Sciatic nerve (tissue), 2 donors: ENCODE measurements at regions not wholly inside any gene's neighbourhood (a gene's known extent, or its start where the extent isn't known, plus 50 kb on each side); places are given as distances from the start of the nearest gene placed in this dataset.
A peak's percentile ranks its signal among the peaks of the same experiment; 100 is the strongest.
"Not testable (repeated sequence)": the region's sequence is repeated elsewhere in the genome, so short reads cannot be mapped to it uniquely, and the experiment has no call there.

Experiments
- ATAC-seq: fragments of 200-7000 bp; cut with Tn5 transposase; one replicate; pipeline ENCODE4 v1.9.1; 2020; ENCODE audit warnings: mild to moderate bottlenecking, moderate library complexity
- DNase-seq: peaks from one replicate; pipeline ENCODE4 v3.0.0-alpha.2; 2020; ENCODE audit warnings: low spot score
- intact Hi-C: fragments of 100-400 bp; cut with DNase I; formaldehyde crosslinking; loops from one replicate; pipeline ENCODE4 v1.14.2; 2022
- donor health status: DM: no; HTN: no; CAD: no.
- donor health status: DM: no; HTN: no; CAD: no.

- DNase-seq: no peak
- intact Hi-C loops: no loop called here
- ATAC-seq: no peak
These were observed 100.4 kb upstream of the NAA20 start for GRCh38 chr20:19916531-19917485.

- DNase-seq (no peak), ATAC-seq (no peak)
- intact Hi-C loops: no loop called here
These were observed 98.2 kb upstream of the NAA20 start for GRCh38 chr20:19918965-19919329.

GRCh38 chr20:19920381-19921138 is 96.6 kb upstream of the NAA20 start:
- intact Hi-C loops: no loop called here
- DNase-seq (no peak), ATAC-seq (peak; percentile 60)

GRCh38 chr20:19921284-19921793 is 95.8 kb upstream of the NAA20 start:
- intact Hi-C loops: no loop called here

GRCh38 chr20:19921829-19922228 is 95.3 kb upstream of the NAA20 start:
- DNase-seq, ATAC-seq, intact Hi-C loops: not testable (repeated sequence)

More at GRCh38 chr20:19921284-19921793, 95.8 kb upstream of the NAA20 start:
- DNase-seq: no peak
- peak; percentile 58 for ATAC-seq

- no peak for ATAC-seq
These were observed 94.4 kb upstream of the NAA20 start for GRCh38 chr20:19922716-19923115.

GRCh38 chr20:19923762-19924161 is 93.4 kb upstream of the NAA20 start:
- intact Hi-C loops: no loop called here
- no peak for ATAC-seq

More at GRCh38 chr20:19922716-19923115, 94.4 kb upstream of the NAA20 start:
- intact Hi-C loops: no loop called here
- no peak for DNase-seq

GRCh38 chr20:19924255-19924654 is 92.9 kb upstream of the NAA20 start:
- intact Hi-C loops: no loop called here
- ATAC-seq (no peak), DNase-seq (no peak)

More at GRCh38 chr20:19923762-19924161, 93.4 kb upstream of the NAA20 start:
- DNase-seq: no peak

- intact Hi-C loops: no loop called here
- ATAC-seq (peak; percentile 52), DNase-seq (no peak)
These were observed 90.6 kb upstream of the NAA20 start for GRCh38 chr20:19926591-19926990.

GRCh38 chr20:19928328-19929011 is 88.7 kb upstream of the NAA20 start:
- intact Hi-C loops: no loop called here
- DNase-seq (no peak), ATAC-seq (peak; percentile 50)

GRCh38 chr20:19929012-19929360 is 88.2 kb upstream of the NAA20 start:
- DNase-seq (no peak), ATAC-seq (no peak)
- intact Hi-C loops: no loop called here

- DNase-seq: no peak
- intact Hi-C loops: no loop called here
- ATAC-seq: no peak
These were observed 87.5 kb upstream of the NAA20 start for GRCh38 chr20:19929481-19930145.

- DNase-seq: no peak
- no peak for ATAC-seq
- intact Hi-C loops: no loop called here
These were observed 86.7 kb upstream of the NAA20 start for GRCh38 chr20:19930426-19930825.

GRCh38 chr20:19932170-19932667 is 84.9 kb upstream of the NAA20 start:
- ATAC-seq: peak; percentile 57
- peak; percentile 71 for DNase-seq
- intact Hi-C loops: no loop called here

GRCh38 chr20:19934792-19935491 is 82.2 kb upstream of the NAA20 start:
- peak; percentile 72 for DNase-seq
- intact Hi-C loops: no loop called here
- peak; percentile 85 for ATAC-seq

GRCh38 chr20:19935842-19936241 is 81.3 kb upstream of the NAA20 start:
- no peak for DNase-seq
- intact Hi-C loops: no loop called here
- no peak for ATAC-seq

- intact Hi-C loops: no loop called here
- DNase-seq (no peak), ATAC-seq (no peak)
These were observed 80.5 kb upstream of the NAA20 start for GRCh38 chr20:19936466-19937200.
